Upper lobe of right lung (tissue), 1 donor: ENCODE measurements at regions not wholly inside any gene's neighbourhood (a gene's known extent, or its start where the extent isn't known, plus 50 kb on each side); places are given as distances from the start of the nearest gene placed in this dataset.

Experiments used
- ATAC-seq: fragments of 200-7000 bp; cut with Tn5 transposase; one replicate; pipeline ENCODE4 v1.9.1; 2020; ENCODE audit warnings: mild to moderate bottlenecking, moderate library complexity
- DNase-seq: peaks from one replicate; pipeline ENCODE4 v3.0.0-alpha.2; 2020
- H3K27ac ChIP-seq: fragments of 200-600 bp; one replicate; pipeline ENCODE4 v1.8.0; 2022
- H3K27me3 ChIP-seq: fragments of 200-600 bp; one replicate; pipeline ENCODE4 v1.8.0; 2022; ENCODE audit warnings: mild to moderate bottlenecking
- H3K36me3 ChIP-seq: fragments of 200-600 bp; one replicate; pipeline ENCODE4 v1.8.0; 2022
- H3K4me1 ChIP-seq: fragments of 200-600 bp; one replicate; pipeline ENCODE4 v1.8.0; 2022
- H3K4me3 ChIP-seq: fragments of 200-600 bp; one replicate; pipeline ENCODE4 v1.8.0; 2022; ENCODE audit warnings: mild to moderate bottlenecking
- H3K9me3 ChIP-seq: fragments of 200-600 bp; one replicate; pipeline ENCODE4 v1.8.0; 2022
- CTCF ChIP-seq: fragments of 200-600 bp; IDR thresholded peaks from one replicate; pipeline ENCODE4 v1.8.0; 2022; ENCODE audit warnings: antibody characterized with exemption
- intact Hi-C: fragments of 100-400 bp; cut with DNase I; formaldehyde crosslinking; loops from one replicate; pipeline ENCODE4 v1.11.0; 2022
- donor health status: DM: no; HTN: yes; CAD: no; lungs with severe emphysema.

GRCh38 chrX:150201391-150201790 lies 161.7 kb upstream of the MAMLD1 start:
- intact Hi-C loops = no loop called here
- Histone ChIP-seq H3K4me3 (no peak overlapping the region), H3K4me1 (no peaks in the 10 kb centered on the region), H3K36me3 (no peaks in the 10 kb centered on the region), H3K27ac (no peak overlapping the region), H3K9me3 (no peaks in the 10 kb centered on the region), H3K27me3 (no peaks in the 10 kb centered on the region)
- DNase-seq (no peak), ATAC-seq (no peak)
- no peak for TF ChIP-seq CTCF

GRCh38 chrX:150201841-150202240 lies 161.3 kb upstream of the MAMLD1 start:
- Histone ChIP-seq H3K4me1 (no peaks in the 10 kb centered on the region), H3K36me3 (no peaks in the 10 kb centered on the region), H3K27me3 (no peaks in the 10 kb centered on the region), H3K4me3 (no peak overlapping the region), H3K27ac (no peak overlapping the region), H3K9me3 (no peaks in the 10 kb centered on the region)
- ATAC-seq (no peak), DNase-seq (no peak)
- intact Hi-C loops = no loop called here
- TF ChIP-seq CTCF = no peak

GRCh38 chrX:150202641-150203247 lies 160.4 kb upstream of the MAMLD1 start:
- H3K4me3 ChIP-seq = no peak overlapping the region
- ATAC-seq = peak; percentile 79
- H3K9me3 ChIP-seq = no peaks in the 10 kb centered on the region
- DNase-seq = no peak
- no peak overlapping the region for H3K27ac ChIP-seq
- H3K36me3 ChIP-seq = no peaks in the 10 kb centered on the region
- intact Hi-C loops = no loop called here
- H3K27me3 ChIP-seq = no peaks in the 10 kb centered on the region
- no peaks in the 10 kb centered on the region for H3K4me1 ChIP-seq
- TF ChIP-seq CTCF = no peak

GRCh38 chrX:150203248-150203645 lies 159.9 kb upstream of the MAMLD1 start:
- no peak for TF ChIP-seq CTCF
- intact Hi-C loops = no loop called here
- H3K9me3 ChIP-seq = no peaks in the 10 kb centered on the region
- H3K4me1 ChIP-seq = no peaks in the 10 kb centered on the region
- DNase-seq (no peak), ATAC-seq (no peak)
- no peaks in the 10 kb centered on the region for H3K27me3 ChIP-seq
- H3K4me3 ChIP-seq = no peak overlapping the region
- no peak overlapping the region for H3K27ac ChIP-seq
- no peaks in the 10 kb centered on the region for H3K36me3 ChIP-seq

- Histone ChIP-seq H3K9me3 (no peaks in the 10 kb centered on the region), H3K27me3 (no peaks in the 10 kb centered on the region), H3K4me1 (no peaks in the 10 kb centered on the region), H3K27ac (no peak overlapping the region), H3K36me3 (no peaks in the 10 kb centered on the region), H3K4me3 (no peak overlapping the region)
- TF ChIP-seq CTCF = peak; percentile 5
- ATAC-seq = peak; percentile 50
- DNase-seq = no peak
- intact Hi-C loops = no loop called here
Observed at GRCh38 chrX:150205011-150205410, 158.1 kb upstream of the MAMLD1 start.

- no peaks in the 10 kb centered on the region for H3K9me3 ChIP-seq
- H3K4me3 ChIP-seq = no peak overlapping the region
- no peaks in the 10 kb centered on the region for H3K27me3 ChIP-seq
- no peak for TF ChIP-seq CTCF
- no peaks in the 10 kb centered on the region for H3K4me1 ChIP-seq
- ATAC-seq (no peak), DNase-seq (no peak)
- intact Hi-C loops = no loop called here
- H3K27ac ChIP-seq = no peak overlapping the region
- H3K36me3 ChIP-seq = no peaks in the 10 kb centered on the region
Observed at GRCh38 chrX:150207733-150208132, 155.4 kb upstream of the MAMLD1 start.
